Hepatocyte (in vitro differentiated cells): ENCODE measurements at regions not wholly inside any gene's neighbourhood (a gene's known extent, or its start where the extent isn't known, plus 50 kb on each side); places are given as distances from the start of the nearest gene placed in this dataset.

ENCODE experiments used
- DNase-seq: peaks from one replicate; pipeline ENCODE4 v3.0.0-alpha.2; 2016; ENCODE audit warnings: low spot score
- H2AFZ ChIP-seq: fragments of 200-600 bp; sonication (generic); 2 replicates; pipeline ENCODE4 v1.6.0; 2016; ENCODE audit warnings: antibody characterized with exemption, mild to moderate bottlenecking
- H3K27ac ChIP-seq: fragments of 200-600 bp; sonication (generic); 2 replicates; pipeline ENCODE4 v1.5.1; 2016; ENCODE audit warnings: mild to moderate bottlenecking
- H3K27me3 ChIP-seq: fragments of 200-600 bp; sonication (generic); 2 replicates; pipeline ENCODE4 v1.6.1; 2016
- H3K36me3 ChIP-seq: fragments of 200-600 bp; sonication (generic); replicated peaks from 2 replicates; pipeline ENCODE4 v1.5.1; 2016; ENCODE audit warnings: low read depth; ENCODE audit not compliant: insufficient read depth
- H3K4me1 ChIP-seq: fragments of 200-600 bp; sonication (generic); 2 replicates; pipeline ENCODE4 v1.5.1; 2016; ENCODE audit warnings: mild to moderate bottlenecking, moderate library complexity; ENCODE audit not compliant: insufficient read depth
- H3K4me2 ChIP-seq: fragments of 200-600 bp; sonication (generic); 2 replicates; pipeline ENCODE4 v1.6.0; 2016
- H3K4me3 ChIP-seq: fragments of 200-600 bp; sonication (generic); 2 replicates; pipeline ENCODE4 v1.5.1; 2016; ENCODE audit warnings: mild to moderate bottlenecking
- H3K79me2 ChIP-seq: fragments of 200-600 bp; sonication (generic); 2 replicates; pipeline ENCODE4 v1.6.0; 2017; ENCODE audit warnings: mild to moderate bottlenecking
- H3K9me2 ChIP-seq: fragments of 200-600 bp; sonication (generic); replicated peaks from 2 replicates; pipeline ENCODE4 v1.6.0; 2017; ENCODE audit warnings: mild to moderate bottlenecking; ENCODE audit not compliant: insufficient read depth
- H3K9me3 ChIP-seq: fragments of 200-600 bp; sonication (generic); 2 replicates; pipeline ENCODE4 v1.5.1; 2016; ENCODE audit warnings: low read depth, mild to moderate bottlenecking
- H4K20me1 ChIP-seq: fragments of 200-600 bp; sonication (generic); 2 replicates; pipeline ENCODE4 v1.6.0; 2016; ENCODE audit warnings: mild to moderate bottlenecking; ENCODE audit not compliant: insufficient read depth, poor library complexity, severe bottlenecking
- CTCF ChIP-seq: fragments of 200-600 bp; sonication (generic); IDR thresholded peaks from 2 replicates; pipeline ENCODE4 v1.5.1; 2016; ENCODE audit warnings: antibody characterized with exemption, mild to moderate bottlenecking; ENCODE audit not compliant: poor library complexity
- EZH2 ChIP-seq: fragments of 200-600 bp; sonication (generic); IDR thresholded peaks from 2 replicates; pipeline ENCODE4 v1.6.1; 2016; ENCODE audit warnings: antibody characterized with exemption, mild to moderate bottlenecking, borderline replicate concordance
- EZH2phosphoT487 ChIP-seq: fragments of 200-600 bp; sonication (generic); IDR thresholded peaks from one replicate; pipeline ENCODE4 v1.6.1; 2018; ENCODE audit warnings: antibody characterized with exemption, mild to moderate bottlenecking, low read depth, moderate library complexity; ENCODE audit not compliant: unreplicated experiment, severe bottlenecking
- whole genome bisulfite sequencing: methylation state at CpG from one replicate; pipeline ENCODE4 v1.1.6; 2016; ENCODE audit warnings: low lambda C conversion rate; ENCODE audit errors: missing lambda C conversion rate; 5-methylcytosine and 5-hydroxymethylcytosine counted together

- H3K27me3 ChIP-seq: no peaks in the 10 kb centered on the region
- H3K9me3 ChIP-seq: no peaks in the 10 kb centered on the region
- DNase-seq: no peak
- WGBS: 79% methylated on average over 7 of the region's 7 CpGs
- no peaks in the 10 kb centered on the region for H4K20me1 ChIP-seq
- no peak overlapping the region for H2AFZ ChIP-seq
- no peak overlapping the region for H3K4me2 ChIP-seq
- no peak overlapping the region for H3K27ac ChIP-seq
- H3K4me3 ChIP-seq: no peak overlapping the region
- TF ChIP-seq EZH2: no peak
- no peak for TF ChIP-seq CTCF
- TF ChIP-seq EZH2phosphoT487: no peak
- H3K4me1 ChIP-seq: no peaks in the 10 kb centered on the region
- no peaks in the 10 kb centered on the region for H3K36me3 ChIP-seq
- no peaks in the 10 kb centered on the region for H3K9me2 ChIP-seq
- H3K79me2 ChIP-seq: no peaks in the 10 kb centered on the region
Observed at GRCh38 chr13:68232351-68233130, 1002.4 kb upstream of the PCDH9 start.

GRCh38 chr13:68214691-68215415, 984.7 kb upstream of the PCDH9 start:
- no peaks in the 10 kb centered on the region for H3K36me3 ChIP-seq
- H3K4me3 ChIP-seq: no peak overlapping the region
- H3K4me1 ChIP-seq: no peaks in the 10 kb centered on the region
- no peak overlapping the region for H2AFZ ChIP-seq
- no peaks in the 10 kb centered on the region for H3K9me2 ChIP-seq
- H3K4me2 ChIP-seq: no peak overlapping the region
- TF ChIP-seq EZH2phosphoT487 (no peak), CTCF (no peak), EZH2 (no peak)
- no peak overlapping the region for H3K27ac ChIP-seq
- H4K20me1 ChIP-seq: no peaks in the 10 kb centered on the region
- 85% methylated on average over 5 of the region's 5 CpGs for WGBS
- H3K79me2 ChIP-seq: no peaks in the 10 kb centered on the region
- no peaks in the 10 kb centered on the region for H3K9me3 ChIP-seq
- no peaks in the 10 kb centered on the region for H3K27me3 ChIP-seq
- DNase-seq: no peak

- Histone ChIP-seq H3K79me2 (no peaks in the 10 kb centered on the region), H3K4me3 (no peak overlapping the region), H3K27ac (no peak overlapping the region), H3K4me2 (no peak overlapping the region), H3K9me3 (no peaks in the 10 kb centered on the region), H3K27me3 (no peaks in the 10 kb centered on the region), H4K20me1 (no peaks in the 10 kb centered on the region), H3K36me3 (no peaks in the 10 kb centered on the region), H3K9me2 (no peaks in the 10 kb centered on the region), H3K4me1 (no peaks in the 10 kb centered on the region), H2AFZ (no peak overlapping the region)
- WGBS: 89% methylated on average over 2 of the region's 2 CpGs
- no peak for DNase-seq
- TF ChIP-seq CTCF (no peak), EZH2phosphoT487 (no peak), EZH2 (no peak)
Observed at GRCh38 chr13:68199271-68199670, 969.1 kb upstream of the PCDH9 start.
